CD14-positive monocyte (primary cell): ENCODE measurements at regions not wholly inside any gene's neighbourhood (a gene's known extent, or its start where the extent isn't known, plus 50 kb on each side); places are given as distances from the start of the nearest gene placed in this dataset.

ENCODE experiments used
- DNase-seq, 3 donors: peaks; one replicate each; pipeline ENCODE4 v3.0.0-alpha.2; 2011 to 2022
- H2AFZ ChIP-seq: 2 replicates; pipeline ENCODE4 v1.6.0; 2012; ENCODE audit warnings: mild to moderate bottlenecking, low read depth, low read length, inconsistent platforms; ENCODE audit not compliant: insufficient read depth, poor library complexity, severe bottlenecking
- H3K27ac ChIP-seq, 2 donors: 1 replicate in 1 of 2; 2 replicates in 1 of 2; pipeline ENCODE4 v1.5.1; 2012 to 2013; ENCODE audit warnings: low read length in 2 of 2, control low read depth in 1 of 2, inconsistent platforms in 1 of 2, low read depth in 1 of 2, mild to moderate bottlenecking in 1 of 2
- H3K27me3 ChIP-seq, 2 donors: one replicate each; pipeline versions ENCODE4 v1.6.0 to v1.6.1; 2011 to 2013; ENCODE audit warnings: low read length in 2 of 2; ENCODE audit not compliant: control insufficient read depth in 2 of 2, insufficient read depth in 2 of 2
- H3K36me3 ChIP-seq, 2 donors: replicated peaks in 1 of 2; 1 replicate in 1 of 2; 2 replicates in 1 of 2; pipeline versions ENCODE4 v1.5.1 to v1.6.1; 2012 to 2013; ENCODE audit warnings: low read length in 2 of 2, control low read depth in 1 of 2, inconsistent platforms in 1 of 2, mild to moderate bottlenecking in 1 of 2; ENCODE audit not compliant: insufficient read depth in 2 of 2, control insufficient read depth in 1 of 2
- H3K4me1 ChIP-seq, 2 donors: 1 replicate in 1 of 2; 2 replicates in 1 of 2; pipeline versions ENCODE4 v1.5.1 to v1.6.1; 2012 to 2013; ENCODE audit warnings: low read length in 2 of 2, control low read depth in 1 of 2, inconsistent platforms in 1 of 2, mild to moderate bottlenecking in 1 of 2, moderate library complexity in 1 of 2; ENCODE audit not compliant: insufficient read depth in 2 of 2, control insufficient read depth in 1 of 2
- H3K4me2 ChIP-seq: replicated peaks from 2 replicates; pipeline ENCODE3; 2012; ENCODE audit warnings: low read length, moderate library complexity, mild to moderate bottlenecking; ENCODE audit not compliant: poor library complexity, severe bottlenecking; ENCODE audit errors: extremely low read depth
- H3K4me3 ChIP-seq, 3 experiments: fragments of 200-600 bp in 1 of 3; sonication (generic) in 1 of 3; replicated peaks in 1 of 3; 1 replicate in 2 of 3; 2 replicates in 1 of 3; pipeline ENCODE4 v1.5.1; 2011 to 2013; ENCODE audit warnings: low read length in 3 of 3, mild to moderate bottlenecking in 3 of 3, control low read depth in 2 of 3, low read depth in 2 of 3, inconsistent platforms in 1 of 3, moderate library complexity in 1 of 3
- H3K79me2 ChIP-seq: 2 replicates; pipeline ENCODE4 v1.6.0; 2012; ENCODE audit warnings: mild to moderate bottlenecking, control low read depth, inconsistent platforms, low read length, moderate library complexity; ENCODE audit not compliant: insufficient read depth
- H3K9ac ChIP-seq: 2 replicates; pipeline ENCODE4 v1.6.0; 2017; ENCODE audit warnings: low read length, mild to moderate bottlenecking; ENCODE audit not compliant: insufficient read depth, poor library complexity, severe bottlenecking
- H3K9me3 ChIP-seq, 2 donors: replicated peaks in 1 of 2; 1 replicate in 1 of 2; 2 replicates in 1 of 2; pipeline versions ENCODE4 v1.5.1 to v1.6.1; 2012 to 2013; ENCODE audit warnings: low read length in 2 of 2, control low read depth in 1 of 2; ENCODE audit not compliant: control insufficient read depth in 1 of 2, insufficient read depth in 1 of 2
- H4K20me1 ChIP-seq: 2 replicates; pipeline ENCODE4 v1.6.0; 2012; ENCODE audit warnings: mild to moderate bottlenecking, low read length, control low read depth, moderate library complexity; ENCODE audit not compliant: insufficient read depth
- H3K27ac Mint-ChIP-seq, 7 donors: one replicate each; pipeline ENCODE4 v1.8.0; 2020; ENCODE audit warnings: mild to moderate bottlenecking in 7 of 7, mixed read lengths in 7 of 7, moderate library complexity in 6 of 7, inconsistent platforms in 2 of 7
- H3K27me3 Mint-ChIP-seq, 3 donors: one replicate each; pipeline ENCODE4 v1.8.0; 2021 to 2022; ENCODE audit warnings: low read depth in 3 of 3, mild to moderate bottlenecking in 3 of 3, mixed read lengths in 3 of 3, moderate library complexity in 3 of 3, inconsistent platforms in 1 of 3
- H3K36me3 Mint-ChIP-seq, 2 donors: one replicate each; pipeline ENCODE4 v1.8.0; 2020; ENCODE audit warnings: mixed read lengths in 2 of 2, inconsistent platforms in 1 of 2, mild to moderate bottlenecking in 1 of 2
- H3K4me1 Mint-ChIP-seq: one replicate; pipeline ENCODE4 v1.8.0; 2020; ENCODE audit warnings: mild to moderate bottlenecking, mixed read lengths
- H3K4me3 Mint-ChIP-seq, 2 donors: one replicate each; pipeline ENCODE4 v1.8.0; 2020; ENCODE audit warnings: mild to moderate bottlenecking in 2 of 2, mixed read lengths in 2 of 2, moderate library complexity in 1 of 2
- H3K9me3 Mint-ChIP-seq, 7 donors: one replicate each; pipeline ENCODE4 v1.8.0; 2020 to 2022; ENCODE audit warnings: mixed read lengths in 7 of 7, mild to moderate bottlenecking in 6 of 7, moderate library complexity in 6 of 7, inconsistent platforms in 2 of 7
- CTCF ChIP-seq: fragments of 200-600 bp; IDR thresholded peaks from one replicate; pipeline ENCODE4 v1.8.0; 2022; ENCODE audit warnings: antibody characterized with exemption, mild to moderate bottlenecking
- WGBS: methylation state at CpG from one replicate; pipeline ENCODE4 v1.1.5; 2013; ENCODE audit warnings: missing lambda C conversion rate; ENCODE audit not compliant: insufficient coverage; 5-methylcytosine and 5-hydroxymethylcytosine counted together
- intact Hi-C, 2 donors: fragments of 100-400 bp; cut with micrococcal nuclease; formaldehyde crosslinking; loops; one replicate each; pipeline versions ENCODE4 v1.15.0 to v1.15.1; 2023

- no peak for DNase-seq
- Histone ChIP-seq H3K9ac (no peak overlapping the region), H3K79me2 (no peaks in the 10 kb centered on the region), H3K4me2 (no peak overlapping the region), H3K27me3 (no peaks in the 10 kb centered on the region), H4K20me1 (no peaks in the 10 kb centered on the region), H3K36me3 (no peaks in the 10 kb centered on the region), H3K4me1 (no peaks in the 10 kb centered on the region), H3K9me3 (no peaks in the 10 kb centered on the region), H3K27ac (no peak overlapping the region), H2AFZ (no peak overlapping the region), H3K4me3 (no peak overlapping the region)
- no peak overlapping the region for H3K4me3 Mint-ChIP-seq
- peaks cover 0 to 2% (median 0%) of the 10 kb centered on the region in 3 donors for H3K27me3 Mint-ChIP-seq
- intact Hi-C loops, result no loop called here
- H3K4me1 Mint-ChIP-seq, result no peaks in the 10 kb centered on the region
- no peak overlapping the region for H3K27ac Mint-ChIP-seq
- no peaks in the 10 kb centered on the region for H3K36me3 Mint-ChIP-seq
- H3K9me3 Mint-ChIP-seq, result peaks cover 2 to 11% (median 5%) of the 10 kb centered on the region in 7 donors
- TF ChIP-seq CTCF, result no peak
Measured at GRCh38 chr1:68796888-68797287, 300.0 kb upstream of the DEPDC1 start.

- intact Hi-C loops, result no loop called here
- Histone ChIP-seq H3K4me3 (no peak overlapping the region), H3K9me3 (no peaks in the 10 kb centered on the region), H3K4me2 (no peak overlapping the region), H2AFZ (no peak overlapping the region), H3K79me2 (no peaks in the 10 kb centered on the region), H3K27me3 (no peaks in the 10 kb centered on the region), H3K27ac (no peak overlapping the region), H3K9ac (no peak overlapping the region), H3K36me3 (no peaks in the 10 kb centered on the region), H3K4me1 (no peaks in the 10 kb centered on the region), H4K20me1 (no peaks in the 10 kb centered on the region)
- no peaks in the 10 kb centered on the region for H3K4me1 Mint-ChIP-seq
- peaks cover 0 to 2% (median 0%) of the 10 kb centered on the region in 3 donors for H3K27me3 Mint-ChIP-seq
- DNase-seq, result no peak
- no peak overlapping the region for H3K27ac Mint-ChIP-seq
- WGBS, result no CpG with 5 or more reads among the region's 1 CpG
- H3K9me3 Mint-ChIP-seq, result peaks cover 2 to 8% (median 5%) of the 10 kb centered on the region in 7 donors
- no peak for TF ChIP-seq CTCF
- H3K36me3 Mint-ChIP-seq, result no peaks in the 10 kb centered on the region
- no peak overlapping the region for H3K4me3 Mint-ChIP-seq
Measured at GRCh38 chr1:68798071-68798470, 301.2 kb upstream of the DEPDC1 start.
